B cell (primary cell): ENCODE measurements at regions not wholly inside any gene's neighbourhood (a gene's known extent, or its start where the extent isn't known, plus 50 kb on each side); places are given as distances from the start of the nearest gene placed in this dataset.

Experiments
- ATAC-seq: fragments of 200-7000 bp; cut with Tn5 transposase; one replicate; pipeline ENCODE4 v1.10.0; 2021; ENCODE audit warnings: low read depth, mild to moderate bottlenecking, moderate number of reproducible peaks, moderate library complexity
- CTCF ChIA-PET: fragments of 350-600 bp; sonication (Branson Sonifier 250); formaldehyde crosslinking; loops from one replicate; lab custom pipeline; 2021; ENCODE audit warnings: antibody characterized with exemption, inconsistent platforms; lab: Charles Lee
- POLR2A ChIA-PET: fragments of 350-600 bp; sonication (Branson Sonifier 250); formaldehyde crosslinking; loops from one replicate; lab custom pipeline; 2021; ENCODE audit warnings: antibody characterized with exemption; lab: Charles Lee
- DNase-seq: peaks from one replicate; pipeline ENCODE4 v3.0.0; 2013
- H2AFZ ChIP-seq: 2 replicates; pipeline ENCODE4 v1.6.1; 2012; ENCODE audit warnings: mild to moderate bottlenecking, low read depth, low read length; ENCODE audit not compliant: insufficient read depth, poor library complexity, severe bottlenecking
- H3K27ac ChIP-seq, 2 donors: 1 replicate in 1 of 2; 2 replicates in 1 of 2; pipeline ENCODE4 v1.5.1; 2012 to 2013; ENCODE audit warnings: low read length in 2 of 2, mild to moderate bottlenecking in 2 of 2, moderate library complexity in 1 of 2
- H3K27me3 ChIP-seq, 4 experiments: fragments of 200-600 bp in 1 of 4; sonication (generic) in 1 of 4; replicated peaks in 1 of 4; 1 replicate in 2 of 4; 2 replicates in 2 of 4; pipeline versions ENCODE4 v1.6.1 to v1.7.0; 2013 to 2016; ENCODE audit warnings: low read length in 3 of 4, mild to moderate bottlenecking in 2 of 4, mixed read lengths in 1 of 4, moderate library complexity in 1 of 4; ENCODE audit not compliant: insufficient read depth in 4 of 4, control insufficient read depth in 3 of 4; ENCODE audit errors: control extremely low read depth in 1 of 4
- H3K36me3 ChIP-seq, 2 experiments: replicated peaks in 1 of 2; 1 replicate in 1 of 2; 2 replicates in 1 of 2; pipeline versions ENCODE4 v1.6.1 to v1.7.1; 2013; ENCODE audit warnings: low read length in 1 of 2; ENCODE audit not compliant: insufficient read depth in 2 of 2, control insufficient read depth in 1 of 2; ENCODE audit errors: control extremely low read depth in 1 of 2, extremely low read depth in 1 of 2
- H3K4me1 ChIP-seq, 2 donors: fragments of 200-600 bp in 1 of 2; sonication (generic) in 1 of 2; 1 replicate in 1 of 2; 2 replicates in 1 of 2; pipeline versions ENCODE4 v1.5.1 to v1.6.1; 2013 to 2017; ENCODE audit warnings: low read length in 2 of 2; ENCODE audit not compliant: control insufficient read depth in 2 of 2, insufficient read depth in 2 of 2
- H3K4me2 ChIP-seq: replicated peaks from 2 replicates; pipeline ENCODE3; 2012; ENCODE audit warnings: mild to moderate bottlenecking, low read depth, low read length; ENCODE audit not compliant: poor library complexity, severe bottlenecking
- H3K4me3 ChIP-seq, 5 experiments: fragments of 200-600 bp in 1 of 5; sonication (generic) in 1 of 5; 1 replicate in 3 of 5; 2 replicates in 2 of 5; pipeline versions ENCODE4 v1.5.1 to v1.7.0; 2011 to 2016; ENCODE audit warnings: low read length in 4 of 5, mild to moderate bottlenecking in 4 of 5, low read depth in 2 of 5, control low read depth in 1 of 5, moderate library complexity in 1 of 5; ENCODE audit not compliant: insufficient read depth in 1 of 5; ENCODE audit errors: control extremely low read depth in 1 of 5, extremely low read depth in 1 of 5
- H3K79me2 ChIP-seq: fragments of 200-600 bp; sonication (generic); one replicate; pipeline ENCODE4 v1.6.0; 2016; ENCODE audit warnings: low read length; ENCODE audit not compliant: control insufficient read depth, insufficient read depth
- H3K9ac ChIP-seq: fragments of 200-600 bp; sonication (generic); 2 replicates; pipeline ENCODE4 v1.6.1; 2017; ENCODE audit warnings: mild to moderate bottlenecking, low read length, moderate library complexity
- H3K9me3 ChIP-seq, 3 donors: one replicate each; pipeline versions ENCODE4 v1.6.1 to v1.7.1; 2013; ENCODE audit warnings: low read length in 2 of 3; ENCODE audit not compliant: control insufficient read depth in 2 of 3, insufficient read depth in 1 of 3; ENCODE audit errors: control extremely low read depth in 1 of 3
- H4K20me1 ChIP-seq: 2 replicates; pipeline ENCODE4 v1.6.0; 2012; ENCODE audit warnings: mild to moderate bottlenecking, low read length; ENCODE audit not compliant: insufficient read depth, control insufficient read depth, poor library complexity, severe bottlenecking
- H3K27ac Mint-ChIP-seq: one replicate; pipeline ENCODE4 v1.8.0; 2021; ENCODE audit warnings: mixed read lengths
- H3K27me3 Mint-ChIP-seq: one replicate; pipeline ENCODE4 v1.8.0; 2021; ENCODE audit warnings: mixed read lengths
- H3K4me1 Mint-ChIP-seq: one replicate; pipeline ENCODE4 v1.8.0; 2021; ENCODE audit warnings: mixed read lengths
- H3K4me3 Mint-ChIP-seq: one replicate; pipeline ENCODE4 v1.8.0; 2021; ENCODE audit warnings: mixed read lengths
- H3K9me3 Mint-ChIP-seq: one replicate; pipeline ENCODE4 v1.8.0; 2022; ENCODE audit warnings: mixed read lengths; ENCODE audit not compliant: insufficient read depth
- CTCF ChIP-seq: fragments of 200-600 bp; IDR thresholded peaks from one replicate; pipeline ENCODE4 v1.8.0; 2022; ENCODE audit warnings: antibody characterized with exemption, mild to moderate bottlenecking
- EZH2 ChIP-seq: IDR thresholded peaks from 2 replicates; pipeline ENCODE4 v1.6.1; 2012; ENCODE audit warnings: borderline replicate concordance, low read depth, mild to moderate bottlenecking, moderate library complexity, low read length; ENCODE audit not compliant: insufficient read depth, poor library complexity, severe bottlenecking
- WGBS: methylation state at CpG from one replicate; pipeline ENCODE4 v1.1.5; 2013; ENCODE audit warnings: missing lambda C conversion rate; ENCODE audit not compliant: insufficient coverage; 5-methylcytosine and 5-hydroxymethylcytosine counted together
- intact Hi-C: fragments of 100-400 bp; cut with micrococcal nuclease; formaldehyde crosslinking; loops from one replicate; pipeline ENCODE4 v1.10.0; 2022

GRCh38 chr5:44183753-44184152 lies 205.5 kb downstream of the FGF10 start:
- ChIA-PET CTCF (no interaction called here), POLR2A (no interaction called here)
- WGBS, result 74% methylated on average over 3 of the region's 3 CpGs
- H3K79me2 ChIP-seq, result no peaks in the 10 kb centered on the region
- no peak overlapping the region for H3K9ac ChIP-seq
- ATAC-seq, result no peak
- H3K4me1 Mint-ChIP-seq, result no peaks in the 10 kb centered on the region
- no peaks in the 10 kb centered on the region for H3K27me3 ChIP-seq
- H3K27me3 Mint-ChIP-seq, result no peaks in the 10 kb centered on the region
- H3K36me3 ChIP-seq, result no peaks in the 10 kb centered on the region
- H3K4me3 Mint-ChIP-seq, result no peak overlapping the region
- H3K4me1 ChIP-seq, result no peaks in the 10 kb centered on the region
- intact Hi-C loops, result no loop called here
- H3K4me2 ChIP-seq, result no peak overlapping the region
- H2AFZ ChIP-seq, result no peak overlapping the region
- no peak overlapping the region for H3K27ac Mint-ChIP-seq
- no peak for DNase-seq
- H3K4me3 ChIP-seq, result no peak overlapping the region
- TF ChIP-seq CTCF, result no peak
- H4K20me1 ChIP-seq, result no peaks in the 10 kb centered on the region
- H3K9me3 ChIP-seq, result peaks cover 0 to 13% (median 3%) of the 10 kb centered on the region in 3 donors
- H3K9me3 Mint-ChIP-seq, result no peaks in the 10 kb centered on the region
- H3K27ac ChIP-seq, result no peak overlapping the region

DNA sequence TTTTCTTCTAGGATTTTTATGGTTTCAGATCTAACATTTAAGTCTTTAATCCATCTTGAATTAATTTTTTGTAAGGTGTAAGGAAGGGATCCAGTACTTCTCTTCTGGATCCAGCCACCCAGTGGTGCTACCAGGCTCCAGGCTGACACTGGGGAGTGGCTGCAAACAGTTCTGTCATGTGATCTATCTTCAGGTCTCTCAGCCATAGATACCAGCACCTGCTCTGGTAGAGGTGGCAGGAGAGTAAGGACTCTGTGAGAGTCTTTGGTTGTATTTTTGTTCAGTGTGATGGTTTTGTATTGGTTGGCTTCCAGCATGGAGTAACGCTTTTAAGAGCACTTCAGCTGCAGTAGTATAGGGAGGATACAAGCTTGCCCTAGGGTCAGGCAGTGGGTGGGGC lies 205.9 kb downstream of the FGF10 start:
- no peaks in the 10 kb centered on the region for H3K27me3 Mint-ChIP-seq
- ChIA-PET POLR2A (no interaction called here), CTCF (no interaction called here)
- H2AFZ ChIP-seq, result no peak overlapping the region
- no peak overlapping the region for H3K9ac ChIP-seq
- H4K20me1 ChIP-seq, result no peaks in the 10 kb centered on the region
- no peak overlapping the region for H3K4me2 ChIP-seq
- H3K27ac ChIP-seq, result no peak overlapping the region
- H3K27ac Mint-ChIP-seq, result no peak overlapping the region
- no peaks in the 10 kb centered on the region for H3K4me1 Mint-ChIP-seq
- H3K4me1 ChIP-seq, result no peaks in the 10 kb centered on the region
- TF ChIP-seq CTCF (no peak), EZH2 (no peak)
- no peaks in the 10 kb centered on the region for H3K79me2 ChIP-seq
- no peaks in the 10 kb centered on the region for H3K36me3 ChIP-seq
- 83% methylated on average over 1 of the region's 1 CpG for whole genome bisulfite sequencing
- peaks cover 0 to 13% (median 3%) of the 10 kb centered on the region in 3 donors for H3K9me3 ChIP-seq
- ATAC-seq, result no peak
- intact Hi-C loops, result no loop called here
- H3K4me3 ChIP-seq, result no peak overlapping the region
- no peak for DNase-seq
- no peaks in the 10 kb centered on the region for H3K27me3 ChIP-seq
- no peak overlapping the region for H3K4me3 Mint-ChIP-seq
- no peaks in the 10 kb centered on the region for H3K9me3 Mint-ChIP-seq
